IPS-NIHi7 (cell line): ENCODE measurements at regions not wholly inside any gene's neighbourhood (a gene's known extent, or its start where the extent isn't known, plus 50 kb on each side); places are given as distances from the start of the nearest gene placed in this dataset.

ENCODE experiments used
- DNase-seq: peaks from one replicate; pipeline ENCODE4 v3.0.0; 2012; ENCODE audit warnings: mixed read lengths; ENCODE audit errors: extremely low spot score

DNA sequence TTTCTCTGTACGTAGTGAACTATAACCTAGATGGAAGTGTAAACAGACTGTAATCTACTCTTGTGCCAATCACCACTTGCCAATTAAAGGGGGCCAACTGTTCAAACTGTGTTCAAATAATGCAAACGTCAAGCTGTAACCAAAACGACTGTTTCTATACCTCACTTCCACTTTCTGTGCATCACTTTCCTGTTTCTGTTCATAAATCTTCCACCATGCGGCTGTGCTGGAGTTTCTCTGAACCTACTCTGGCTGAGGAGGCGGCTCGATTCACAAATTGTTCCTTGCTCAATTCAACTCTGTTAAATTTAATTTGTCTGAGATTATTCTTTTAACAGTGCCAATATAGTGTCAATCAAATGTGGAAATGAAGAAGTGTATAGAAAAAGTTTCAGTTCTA is 206.7 kb upstream of the TBC1D5 start:
- no peak for DNase-seq

- DNase-seq: no peak
Measured at GRCh38 chr3:17947833-17948232, 205.4 kb upstream of the TBC1D5 start.

DNA sequence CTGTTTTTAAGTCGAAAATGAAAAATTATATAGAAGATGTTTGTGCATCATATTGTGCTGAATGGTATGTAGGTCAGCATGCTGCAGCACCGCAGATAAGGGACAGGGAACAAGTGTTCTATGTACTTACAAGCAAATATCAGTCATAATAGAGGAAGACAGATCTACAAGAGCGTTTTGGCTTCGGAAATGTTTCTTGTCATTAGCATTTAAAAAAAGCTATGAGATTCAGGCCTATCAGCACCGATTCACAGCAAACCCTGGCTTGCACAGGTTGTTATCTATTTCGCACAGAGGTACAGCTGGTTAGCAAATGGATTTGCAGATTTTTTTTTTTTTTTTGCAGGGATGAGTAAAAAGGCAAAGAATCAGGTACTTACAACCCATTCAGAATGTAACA is 204.2 kb upstream of the TBC1D5 start:
- no peak for DNase-seq

GRCh38 chr3:17945799-17946399 is 203.5 kb upstream of the TBC1D5 start:
- no peak for DNase-seq

- no peak for DNase-seq
Measured at GRCh38 chr3:17945018-17945798, 202.8 kb upstream of the TBC1D5 start.

GRCh38 chr3:17942856-17943255 is 200.4 kb upstream of the TBC1D5 start:
- no peak for DNase-seq

DNA sequence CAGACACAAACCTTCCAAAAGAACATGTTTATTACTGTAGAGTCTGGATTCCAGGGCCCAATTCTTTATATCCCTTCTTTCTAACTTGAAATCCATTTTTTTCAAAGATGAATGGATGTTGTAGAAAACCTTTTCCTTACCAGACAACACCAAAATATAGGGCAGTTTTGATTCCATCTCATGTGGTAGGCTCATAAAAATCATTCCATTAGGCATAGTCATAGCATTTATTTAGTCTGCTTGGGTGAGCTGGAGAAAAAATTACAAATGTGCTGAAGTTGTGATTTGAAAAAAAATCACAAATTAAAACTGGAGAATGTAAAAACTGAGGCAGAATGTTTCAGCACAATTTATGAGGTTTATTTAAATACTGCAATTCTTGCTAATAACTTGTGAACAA is 199.3 kb upstream of the TBC1D5 start:
- no peak for DNase-seq

DNA sequence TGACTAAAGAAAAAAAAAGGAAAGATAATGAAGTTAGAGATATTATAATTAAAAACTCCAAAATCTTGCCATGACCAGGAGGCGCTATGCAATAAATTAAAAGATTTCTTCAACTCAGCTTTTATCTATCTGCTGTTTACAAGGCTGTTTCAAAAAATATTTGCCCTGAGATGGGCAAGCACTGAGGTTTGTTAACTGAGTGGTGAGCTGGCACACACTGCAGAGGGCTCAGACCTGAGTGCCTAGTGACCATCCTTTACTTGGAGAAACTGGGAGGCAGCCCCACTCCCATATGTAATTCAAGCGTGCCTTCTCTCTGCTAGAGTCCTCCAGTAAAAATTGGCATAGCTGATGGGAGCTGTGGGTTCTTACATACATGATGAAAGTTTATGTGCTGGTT is 198.7 kb upstream of the TBC1D5 start:
- DNase-seq: no peak

DNA sequence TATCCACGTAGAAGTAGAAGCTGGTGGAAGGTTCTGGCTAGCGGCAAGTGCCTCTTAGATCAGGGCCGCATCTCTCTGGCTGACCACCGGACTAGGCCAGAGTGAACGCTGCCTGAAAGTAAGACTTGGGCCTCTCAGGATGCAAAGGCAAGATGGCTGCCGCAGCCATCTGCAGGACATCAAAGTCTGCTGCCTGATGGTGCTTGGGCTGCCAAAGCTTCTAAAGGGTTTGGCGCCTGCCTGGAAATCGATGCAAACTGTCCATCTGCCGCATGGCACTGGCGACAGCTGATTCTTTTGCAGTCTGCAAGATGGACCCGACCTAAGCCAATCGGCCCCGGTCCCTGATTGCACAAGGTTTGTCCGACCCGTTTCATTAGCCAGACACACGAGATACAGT is 196.7 kb upstream of the TBC1D5 start:
- DNase-seq: no peak

- DNase-seq: no peak
Measured at GRCh38 chr3:17938313-17938712, 195.9 kb upstream of the TBC1D5 start.

DNA sequence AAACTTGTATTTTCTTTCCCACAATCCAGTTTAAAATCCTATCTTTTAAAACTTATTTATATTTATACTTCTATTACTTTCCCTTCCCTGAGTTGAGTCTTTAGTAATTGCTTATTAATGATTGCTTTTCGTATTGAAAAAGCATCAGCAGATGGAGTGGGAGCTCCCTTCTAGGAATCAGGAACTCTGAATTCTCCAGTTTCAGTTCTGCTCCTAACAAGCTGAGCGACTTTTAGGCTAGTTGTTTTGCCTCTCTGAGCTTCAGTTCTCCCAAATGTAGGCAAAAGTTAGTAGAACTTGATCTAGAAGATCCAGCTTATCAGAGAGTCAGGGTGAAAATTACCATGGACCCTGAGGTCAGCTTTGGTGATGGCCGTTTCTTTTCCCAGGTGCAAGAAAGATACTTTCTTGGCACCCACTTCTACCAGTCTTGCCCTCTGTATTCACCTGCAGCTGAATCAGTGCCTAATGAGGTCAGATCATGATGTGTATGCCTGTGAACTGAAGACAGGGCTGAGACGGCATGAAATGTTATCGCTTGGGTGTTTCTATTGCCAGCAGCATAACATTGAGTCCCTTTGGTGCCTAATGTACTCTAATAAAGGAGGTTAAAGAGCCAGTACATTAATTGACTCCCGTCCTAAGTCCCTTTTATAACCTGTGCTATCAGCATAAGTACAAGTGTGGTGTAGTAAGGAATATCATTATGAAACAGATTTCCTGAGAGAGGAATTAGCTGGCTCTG is 194.5 kb upstream of the TBC1D5 start:
- no peak for DNase-seq

- no peak for DNase-seq
Measured at GRCh38 chr3:17935222-17935621, 192.8 kb upstream of the TBC1D5 start.

DNA sequence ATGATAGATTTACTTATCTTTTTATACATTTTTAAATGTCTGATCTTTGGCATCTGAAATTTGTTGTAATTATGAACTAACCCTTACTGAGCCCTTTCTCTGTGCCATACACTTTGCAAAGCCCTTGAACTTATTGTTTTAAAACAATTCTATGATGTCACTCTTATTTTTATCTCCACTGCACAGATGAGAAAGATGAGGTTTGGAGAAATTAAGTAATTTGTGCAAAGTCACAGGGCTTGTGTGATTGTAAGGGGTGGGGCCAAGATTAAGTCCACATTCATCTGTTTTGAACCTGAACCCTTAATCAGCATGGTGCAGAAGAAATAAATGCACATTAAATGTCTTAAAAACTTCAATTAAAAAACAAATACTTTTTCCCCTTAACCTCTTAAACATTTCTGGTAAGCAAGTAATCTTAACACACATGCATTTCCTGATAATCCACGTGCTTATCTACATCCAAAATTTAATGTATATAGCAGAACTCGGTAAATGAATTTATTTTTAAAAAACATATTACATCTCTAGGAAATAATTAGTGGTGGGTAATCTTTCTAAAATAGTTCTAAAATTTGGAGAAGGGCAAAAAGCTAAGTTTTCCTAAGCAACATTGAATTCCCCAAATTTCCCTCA is 189.8 kb upstream of the TBC1D5 start:
- DNase-seq: no peak

DNA sequence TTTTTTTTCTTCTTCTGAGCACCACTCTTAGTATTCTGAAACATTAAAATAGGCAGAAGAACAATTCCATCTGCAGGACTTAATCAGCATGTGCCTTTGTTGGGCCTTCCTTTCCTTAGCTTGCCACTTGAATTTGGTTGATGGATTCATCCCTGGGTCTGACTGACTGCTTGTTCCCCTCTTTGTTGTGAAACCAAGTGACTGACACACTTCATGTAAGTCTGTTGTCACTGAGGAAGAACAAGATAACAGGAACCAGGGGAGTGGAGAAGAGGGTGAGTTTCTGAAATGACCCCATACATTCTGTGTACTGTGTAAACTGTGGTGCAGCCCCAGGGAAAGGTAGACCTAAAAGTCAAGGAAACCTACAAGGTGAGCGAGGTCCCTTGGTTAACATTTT is 188.7 kb upstream of the TBC1D5 start:
- no peak for DNase-seq

DNA sequence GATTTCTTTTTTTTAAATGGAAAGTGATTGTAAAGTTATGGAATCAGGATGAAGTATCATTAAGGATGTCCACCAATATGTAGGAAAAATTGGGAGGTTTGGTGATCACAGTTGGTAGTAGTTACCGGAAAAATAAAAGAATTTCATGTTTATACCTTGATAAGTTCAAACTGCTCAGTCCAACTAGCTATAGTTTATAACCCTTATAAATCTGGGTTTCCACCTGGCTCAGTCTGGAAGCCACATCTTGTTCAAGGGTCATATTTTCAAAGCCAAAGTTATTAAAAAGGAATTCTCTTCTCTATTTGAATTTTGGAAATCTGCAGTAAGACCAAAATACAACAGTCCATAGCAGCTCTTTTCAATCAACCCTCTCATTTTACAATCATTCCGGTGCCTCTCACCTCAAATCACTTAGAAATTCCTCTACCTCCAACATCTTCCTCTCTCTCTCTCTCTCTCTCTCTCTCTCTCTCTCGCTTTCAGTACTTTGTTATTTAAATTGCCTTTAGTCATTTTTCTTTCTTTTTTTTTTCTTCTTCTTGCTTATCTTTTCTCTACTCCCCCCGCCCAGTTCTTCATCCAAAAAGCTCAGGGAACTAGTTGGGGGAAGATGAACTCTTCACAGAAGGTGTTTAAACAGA is 186.2 kb upstream of the TBC1D5 start:
- no peak for DNase-seq

GRCh38 chr3:17927036-17927435 is 184.6 kb upstream of the TBC1D5 start:
- DNase-seq: no peak

- no peak for DNase-seq
Measured at GRCh38 chr3:17915341-17915740, 172.9 kb upstream of the TBC1D5 start.

DNA sequence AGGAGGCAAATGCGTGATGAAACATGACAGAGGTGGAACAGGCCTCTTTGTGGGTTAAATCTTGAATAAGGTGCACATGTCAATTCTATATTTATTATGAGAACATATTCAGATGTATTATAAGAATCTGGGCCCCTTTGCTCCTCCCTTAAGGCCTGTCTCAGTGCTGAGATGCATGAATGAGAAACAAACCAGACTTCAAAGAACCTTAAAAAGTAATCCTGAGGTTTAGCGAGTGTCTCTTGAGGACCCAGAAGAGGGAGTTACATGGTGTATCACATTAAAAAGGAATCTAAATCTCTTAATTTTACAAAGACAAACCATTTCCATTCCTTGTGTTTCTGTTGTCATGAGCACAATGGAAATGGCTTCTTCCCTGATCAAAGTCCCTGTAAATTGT is 170.9 kb upstream of the TBC1D5 start:
- no peak for DNase-seq

DNA sequence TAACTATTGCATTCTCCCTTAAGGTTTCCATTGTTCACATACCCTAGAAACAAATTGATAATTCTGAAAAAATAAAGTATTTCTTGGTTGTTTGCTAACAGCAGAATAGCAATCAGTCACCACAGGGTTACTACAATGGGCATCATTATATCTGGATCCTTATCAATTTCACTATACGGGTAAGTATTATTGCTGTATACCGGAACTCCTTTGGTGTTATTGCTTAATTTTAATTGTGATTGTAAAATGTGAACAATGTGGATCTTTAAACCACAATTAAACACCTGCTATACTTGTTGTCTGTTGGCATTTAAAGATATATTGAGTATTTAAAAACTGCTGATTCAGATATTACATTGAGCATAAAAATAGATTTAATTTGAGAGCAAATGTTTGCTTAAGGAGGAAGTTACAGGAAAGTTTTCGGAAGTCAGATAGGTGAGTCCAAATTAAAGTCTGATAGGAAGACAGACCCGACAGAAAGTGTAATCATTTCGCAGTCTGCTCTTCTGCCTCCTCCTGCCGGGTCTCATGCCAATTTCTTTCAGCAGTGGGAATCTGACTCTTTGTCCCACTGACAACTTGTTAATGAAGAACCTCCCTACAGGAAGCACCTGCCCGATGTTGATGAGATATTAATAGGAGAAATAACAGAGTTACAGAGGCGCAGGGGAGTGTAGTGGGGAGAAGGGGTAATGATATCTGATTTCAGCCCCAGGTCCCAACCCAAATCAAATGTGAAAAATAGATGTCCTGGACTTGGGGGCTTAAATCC is 169.7 kb upstream of the TBC1D5 start:
- DNase-seq: no peak

DNA sequence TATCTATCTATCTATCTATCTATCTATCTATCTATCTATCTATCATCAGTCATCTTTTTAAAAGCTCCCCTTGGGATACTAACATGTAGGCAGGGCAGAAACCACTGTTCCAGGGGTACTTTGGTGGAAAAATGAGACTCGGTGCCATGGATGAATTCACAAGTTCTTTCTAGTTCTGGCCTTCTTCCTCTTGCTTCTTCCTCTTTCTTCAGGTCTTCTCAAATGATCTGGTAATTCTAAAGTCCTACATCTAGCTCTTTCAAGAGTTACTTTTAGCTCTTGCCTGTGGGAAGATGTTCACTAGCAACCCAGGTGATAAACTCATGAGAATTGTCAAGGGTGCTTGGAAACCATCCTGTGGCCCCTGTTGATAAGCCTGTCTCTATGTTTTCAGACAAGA is 168.5 kb upstream of the TBC1D5 start:
- DNase-seq: no peak

DNA sequence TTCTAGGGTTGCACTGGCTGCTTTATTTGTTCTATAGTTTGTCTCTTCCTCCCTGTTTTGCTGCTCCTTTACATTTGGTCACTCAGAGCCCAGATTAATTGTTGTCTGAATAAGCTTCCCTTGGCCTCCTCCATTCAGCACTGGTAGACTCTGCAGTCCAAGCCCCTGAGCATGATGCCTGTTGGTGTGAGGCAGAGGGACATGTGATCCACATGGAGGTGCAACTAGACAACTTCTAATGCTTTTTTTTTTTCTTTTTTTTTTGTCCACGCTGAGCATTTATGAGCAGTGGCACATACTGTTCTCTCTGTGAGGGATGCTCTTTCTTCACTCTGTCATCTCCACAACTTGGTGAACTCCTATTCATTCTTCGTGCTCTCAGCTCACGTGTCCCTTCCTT is 167.3 kb upstream of the TBC1D5 start:
- DNase-seq: no peak
